T1000 (cell line): ENCODE measurements at regions not wholly inside any gene's neighbourhood (a gene's known extent, or its start where the extent isn't known, plus 50 kb on each side); places are given as distances from the start of the nearest gene placed in this dataset.

Experiments
- DNase-seq: peaks from one replicate; lab custom pipeline; 2025; ENCODE audit warnings: mixed read lengths; lab: John Stamatoyannopoulos, UW

GRCh38 chr9:89722712-89723111, 117.9 kb downstream of the GADD45G start:
- DNase-seq = no peak

- DNase-seq = no peak
Observed at GRCh38 chr9:89723469-89724100, 118.8 kb downstream of the GADD45G start.

GRCh38 chr9:89724659-89725058, 119.8 kb downstream of the GADD45G start:
- no peak for DNase-seq

GRCh38 chr9:89725271-89725670, 120.5 kb downstream of the GADD45G start:
- DNase-seq = no peak

- DNase-seq = no peak
Observed at GRCh38 chr9:89729954-89730530, 125.2 kb downstream of the GADD45G start.

GRCh38 chr9:89730715-89731114, 125.9 kb downstream of the GADD45G start:
- DNase-seq = no peak

- no peak for DNase-seq
Observed at GRCh38 chr9:89731262-89732182, 126.7 kb downstream of the GADD45G start.

GRCh38 chr9:89732295-89732938, 127.6 kb downstream of the GADD45G start:
- DNase-seq = no peak

GRCh38 chr9:89732939-89733324, 128.1 kb downstream of the GADD45G start:
- no peak for DNase-seq

- no peak for DNase-seq
Observed at GRCh38 chr9:89734600-89735041, 129.8 kb downstream of the GADD45G start.

- no peak for DNase-seq
Observed at GRCh38 chr9:89738137-89738932, 133.5 kb downstream of the GADD45G start.

- DNase-seq = no peak
Observed at GRCh38 chr9:89739511-89739910, 134.7 kb downstream of the GADD45G start.

GRCh38 chr9:89739916-89740315, 135.1 kb downstream of the GADD45G start:
- no peak for DNase-seq

- no peak for DNase-seq
Observed at GRCh38 chr9:89740722-89741121, 135.9 kb downstream of the GADD45G start.

GRCh38 chr9:89742660-89743059, 137.8 kb downstream of the GADD45G start:
- no peak for DNase-seq

GRCh38 chr9:89743216-89743572, 138.4 kb downstream of the GADD45G start:
- DNase-seq = no peak

GRCh38 chr9:89743573-89744254, 138.9 kb downstream of the GADD45G start:
- no peak for DNase-seq

- DNase-seq = no peak
Observed at GRCh38 chr9:89744255-89744648, 139.4 kb downstream of the GADD45G start.

- DNase-seq = no peak
Observed at GRCh38 chr9:89744730-89745129, 139.9 kb downstream of the GADD45G start.

GRCh38 chr9:89745601-89746376, 141.0 kb downstream of the GADD45G start:
- no peak for DNase-seq
